AG04449 (cell line): ENCODE measurements at regions not wholly inside any gene's neighbourhood (a gene's known extent, or its start where the extent isn't known, plus 50 kb on each side); places are given as distances from the start of the nearest gene placed in this dataset.

Experiments
- CTCF ChIA-PET: fragments of 350-600 bp; formaldehyde crosslinking; extraction: SDS; loops from one replicate; lab custom pipeline; 2021; ENCODE audit warnings: antibody characterized with exemption; lab: Yijun Ruan, JAX
- POLR2A ChIA-PET: fragments of 400-600, 350-600 bp; formaldehyde crosslinking; extraction: SDS; loops from one replicate; lab custom pipeline; 2020; ENCODE audit warnings: antibody characterized with exemption, inconsistent platforms; lab: Yijun Ruan, JAX
- DNase-seq: peaks from one replicate; pipeline ENCODE4 v3.0.0-alpha.2; 2010; ENCODE audit warnings: low read depth, low spot score
- H3K4me3 ChIP-seq: 2 replicates; pipeline ENCODE4 v1.5.1; 2011; ENCODE audit warnings: low read depth, mild to moderate bottlenecking, control low read depth, low read length
- TF ChIP-seq, protein P1 (sequence below): IDR thresholded peaks from one replicate; pipeline ENCODE4 v1.5.1; 2011; ENCODE audit warnings: mild to moderate bottlenecking, moderate library complexity, low read length, control low read depth, inconsistent platforms; ENCODE audit not compliant: insufficient read depth; ENCODE audit errors: missing control alignments

DNA sequence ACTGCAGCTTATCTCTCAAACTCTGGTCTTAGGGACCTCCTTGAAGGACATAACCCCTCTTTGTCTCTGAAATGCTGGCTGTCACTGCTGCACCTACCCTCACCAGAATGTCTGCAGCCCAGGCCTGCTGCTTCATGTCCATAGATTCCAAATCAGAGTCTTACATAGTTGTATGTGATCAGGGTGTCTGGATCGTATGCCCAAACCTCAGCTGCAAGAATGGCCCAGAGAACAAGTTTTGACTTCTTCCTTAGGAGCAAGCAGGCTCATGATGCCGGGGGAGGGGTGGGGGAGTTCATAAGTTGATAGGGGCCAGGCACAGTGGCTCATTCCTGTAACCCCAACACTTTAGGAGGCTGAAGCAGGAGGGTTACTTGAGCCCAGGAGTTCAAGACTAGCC, 55.8 kb upstream of the RMDN2 start:
- POLR2A ChIA-PET: interaction anchor here (1.1 kb wide), 1 partner anchor 199 kb away, joined by 3 read pairs; no protein-coding TSS in a partner anchor
- DNase-seq: no peak
- no peak overlapping the region for H3K4me3 ChIP-seq
- TF ChIP-seq, protein P1, sequence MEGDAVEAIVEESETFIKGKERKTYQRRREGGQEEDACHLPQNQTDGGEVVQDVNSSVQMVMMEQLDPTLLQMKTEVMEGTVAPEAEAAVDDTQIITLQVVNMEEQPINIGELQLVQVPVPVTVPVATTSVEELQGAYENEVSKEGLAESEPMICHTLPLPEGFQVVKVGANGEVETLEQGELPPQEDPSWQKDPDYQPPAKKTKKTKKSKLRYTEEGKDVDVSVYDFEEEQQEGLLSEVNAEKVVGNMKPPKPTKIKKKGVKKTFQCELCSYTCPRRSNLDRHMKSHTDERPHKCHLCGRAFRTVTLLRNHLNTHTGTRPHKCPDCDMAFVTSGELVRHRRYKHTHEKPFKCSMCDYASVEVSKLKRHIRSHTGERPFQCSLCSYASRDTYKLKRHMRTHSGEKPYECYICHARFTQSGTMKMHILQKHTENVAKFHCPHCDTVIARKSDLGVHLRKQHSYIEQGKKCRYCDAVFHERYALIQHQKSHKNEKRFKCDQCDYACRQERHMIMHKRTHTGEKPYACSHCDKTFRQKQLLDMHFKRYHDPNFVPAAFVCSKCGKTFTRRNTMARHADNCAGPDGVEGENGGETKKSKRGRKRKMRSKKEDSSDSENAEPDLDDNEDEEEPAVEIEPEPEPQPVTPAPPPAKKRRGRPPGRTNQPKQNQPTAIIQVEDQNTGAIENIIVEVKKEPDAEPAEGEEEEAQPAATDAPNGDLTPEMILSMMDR: no peak
- CTCF ChIA-PET: interaction anchor here (2.4 to 11.4 kb wide), 2 partner anchors 7 to 473 kb away, joined by 11 to 76 read pairs; no protein-coding TSS in a partner anchor

DNA sequence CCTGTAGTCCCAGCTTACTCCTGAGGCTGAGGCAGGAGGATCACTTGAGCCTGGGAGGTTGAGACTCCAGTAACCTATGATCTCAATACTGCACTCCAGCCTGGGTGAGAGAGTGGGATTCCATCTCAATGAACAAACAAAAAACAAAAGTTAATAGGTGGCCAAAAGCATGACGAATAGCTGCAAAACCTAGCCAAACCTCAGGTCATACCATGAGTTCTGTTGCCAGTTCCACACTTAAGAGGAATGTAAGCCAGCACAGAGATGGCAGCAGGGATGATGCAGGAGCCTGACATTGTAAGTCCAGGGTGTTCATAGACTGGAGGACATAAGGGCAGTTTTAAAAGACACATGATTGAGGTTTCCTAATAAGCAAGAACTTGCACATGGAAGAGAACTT, 55.3 kb upstream of the RMDN2 start:
- ChIA-PET POLR2A (interaction anchor here (1.1 kb wide), 1 partner anchor 199 kb away, joined by 3 read pairs; no protein-coding TSS in a partner anchor), CTCF (interaction anchor here (0.7 to 11.4 kb wide), 4 partner anchors 6 to 473 kb away, joined by 3 to 76 read pairs (median 7); no protein-coding TSS in a partner anchor)
- H3K4me3 ChIP-seq: no peak overlapping the region
- TF ChIP-seq, protein P1: no peak
- no peak for DNase-seq

- H3K4me3 ChIP-seq: no peak overlapping the region
- CTCF ChIA-PET: interaction anchor here (1.2 to 26.1 kb wide), 4 partner anchors 16 to 471 kb away, joined by 3 to 400 read pairs (median 11); no protein-coding TSS in a partner anchor
- POLR2A ChIA-PET: interaction anchor here (0.7 kb wide), 1 partner anchor 212 kb away, joined by 4 read pairs; no protein-coding TSS in a partner anchor
- DNase-seq: no peak
- TF ChIP-seq, protein P1: no peak
Observed at GRCh38 chr2:37870829-37871228, 54.3 kb upstream of the RMDN2 start.

GRCh38 chr2:37871456-37872191, 53.5 kb upstream of the RMDN2 start:
- no peak for DNase-seq
- CTCF ChIA-PET: interaction anchor here (0.9 to 26.1 kb wide), 8 partner anchors 10 to 472 kb away, joined by 3 to 400 read pairs (median 6); no protein-coding TSS in a partner anchor
- TF ChIP-seq, protein P1: no peak
- H3K4me3 ChIP-seq: no peak overlapping the region
- POLR2A ChIA-PET: interaction anchor here (0.6 to 0.7 kb wide), 3 partner anchors 28 to 241 kb away, joined by 3 to 4 read pairs (median 3); no protein-coding TSS in a partner anchor

GRCh38 chr2:37872192-37872750, 52.8 kb upstream of the RMDN2 start:
- H3K4me3 ChIP-seq: no peak overlapping the region
- TF ChIP-seq, protein P1: no peak
- DNase-seq: no peak
- ChIA-PET CTCF (interaction anchor here (0.9 to 26.1 kb wide), 8 partner anchors 9 to 473 kb away, joined by 3 to 400 read pairs (median 4); no protein-coding TSS in a partner anchor), POLR2A (interaction anchor here (0.6 to 0.7 kb wide), 2 partner anchors 29 to 242 kb away, joined by 3 read pairs; no protein-coding TSS in a partner anchor)

- POLR2A ChIA-PET: no interaction called here
- no peak overlapping the region for H3K4me3 ChIP-seq
- CTCF ChIA-PET: interaction anchor here (1.0 to 26.1 kb wide), 7 partner anchors 10 to 474 kb away, joined by 3 to 400 read pairs (median 79); no protein-coding TSS in a partner anchor
- TF ChIP-seq, protein P1: no peak
- no peak for DNase-seq
Observed at GRCh38 chr2:37873229-37873628, 51.9 kb upstream of the RMDN2 start.
